ENCODE measurements at regions not wholly inside any gene's neighbourhood (a gene's known extent, or its start where the extent isn't known, plus 50 kb on each side); places are given as distances from the start of the nearest gene placed in this dataset.

DNA sequence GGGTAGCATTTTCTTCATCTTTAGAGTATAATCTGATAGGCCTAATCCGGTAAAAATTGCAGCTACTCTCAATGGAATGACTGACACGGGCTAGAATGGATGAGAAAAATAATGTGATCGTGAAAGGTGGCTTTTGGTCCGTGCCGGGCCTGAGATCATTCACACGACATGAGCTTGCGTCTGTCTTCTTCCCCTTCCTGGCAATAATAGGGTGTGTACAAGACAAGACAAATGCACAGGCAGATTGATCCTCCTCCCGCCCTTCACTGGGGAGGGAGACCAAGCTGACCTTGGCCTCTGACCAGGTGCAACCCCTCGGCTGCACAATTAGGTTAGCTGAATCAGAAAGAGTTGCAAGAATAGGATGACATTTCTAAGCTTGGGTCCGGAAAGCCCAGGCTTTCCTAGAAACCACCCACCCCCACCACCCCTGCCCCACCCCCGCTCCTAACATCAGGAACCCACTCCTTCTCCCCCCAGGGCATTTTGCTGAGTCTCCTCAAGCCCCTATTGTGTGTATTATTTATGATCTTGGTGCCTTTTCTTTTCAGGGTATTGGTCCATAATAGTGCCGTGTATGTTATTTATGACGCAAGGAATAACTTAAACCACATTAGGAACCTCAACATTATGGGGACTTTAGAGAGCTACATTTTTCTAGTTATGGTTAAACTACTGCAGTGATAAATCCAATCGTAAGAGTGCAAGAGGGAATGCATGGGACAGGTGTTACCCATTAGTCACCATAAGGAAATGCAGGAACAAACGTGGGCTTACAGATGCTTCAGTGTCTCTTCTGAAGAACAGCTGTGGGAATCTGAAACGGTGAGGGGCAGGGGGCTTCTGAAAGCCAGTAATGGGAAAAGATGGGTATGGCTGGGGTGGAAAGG, 540.1 kb upstream of the PSMD7 start:
- TF ChIP-seq, protein P1, sequence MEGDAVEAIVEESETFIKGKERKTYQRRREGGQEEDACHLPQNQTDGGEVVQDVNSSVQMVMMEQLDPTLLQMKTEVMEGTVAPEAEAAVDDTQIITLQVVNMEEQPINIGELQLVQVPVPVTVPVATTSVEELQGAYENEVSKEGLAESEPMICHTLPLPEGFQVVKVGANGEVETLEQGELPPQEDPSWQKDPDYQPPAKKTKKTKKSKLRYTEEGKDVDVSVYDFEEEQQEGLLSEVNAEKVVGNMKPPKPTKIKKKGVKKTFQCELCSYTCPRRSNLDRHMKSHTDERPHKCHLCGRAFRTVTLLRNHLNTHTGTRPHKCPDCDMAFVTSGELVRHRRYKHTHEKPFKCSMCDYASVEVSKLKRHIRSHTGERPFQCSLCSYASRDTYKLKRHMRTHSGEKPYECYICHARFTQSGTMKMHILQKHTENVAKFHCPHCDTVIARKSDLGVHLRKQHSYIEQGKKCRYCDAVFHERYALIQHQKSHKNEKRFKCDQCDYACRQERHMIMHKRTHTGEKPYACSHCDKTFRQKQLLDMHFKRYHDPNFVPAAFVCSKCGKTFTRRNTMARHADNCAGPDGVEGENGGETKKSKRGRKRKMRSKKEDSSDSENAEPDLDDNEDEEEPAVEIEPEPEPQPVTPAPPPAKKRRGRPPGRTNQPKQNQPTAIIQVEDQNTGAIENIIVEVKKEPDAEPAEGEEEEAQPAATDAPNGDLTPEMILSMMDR (conservative IDR thresholded peaks at IDR 0.05; ENCODE audit: low read depth, low read length): no peak
- TF ChIP-seq EZH2 (IDR thresholded peaks at IDR 0.05; ENCODE audit: low read length, unreplicated experiment): no peak
- no peak for TF ChIP-seq EZH2phosphoT487 (IDR thresholded peaks at IDR 0.05; ENCODE audit: borderline replicate concordance, low read length)

Data from PC-3 (cell line).